ENCODE measurements at regions not wholly inside any gene's neighbourhood (a gene's known extent, or its start where the extent isn't known, plus 50 kb on each side); places are given as distances from the start of the nearest gene placed in this dataset.

DNA sequence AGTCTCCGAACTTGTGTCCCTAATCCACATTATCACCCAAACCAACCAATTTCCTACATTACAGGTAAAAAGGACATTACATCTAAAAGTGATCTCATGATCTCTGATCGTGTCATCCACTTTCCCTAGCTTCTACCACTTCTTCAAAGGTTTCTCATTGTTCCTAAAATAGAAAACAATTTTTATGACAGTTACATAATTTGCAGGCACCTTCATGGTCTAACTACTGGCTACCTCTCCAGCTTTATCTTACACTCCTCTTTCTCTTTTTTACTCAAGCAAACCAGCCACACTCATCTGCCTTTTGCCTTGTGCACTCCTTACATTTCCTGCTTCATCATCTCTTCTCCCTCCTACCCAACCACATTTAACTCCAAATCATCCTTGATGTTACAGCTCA lies 886.7 kb upstream of the SORCS1 start:
- TF ChIP-seq, protein P1, sequence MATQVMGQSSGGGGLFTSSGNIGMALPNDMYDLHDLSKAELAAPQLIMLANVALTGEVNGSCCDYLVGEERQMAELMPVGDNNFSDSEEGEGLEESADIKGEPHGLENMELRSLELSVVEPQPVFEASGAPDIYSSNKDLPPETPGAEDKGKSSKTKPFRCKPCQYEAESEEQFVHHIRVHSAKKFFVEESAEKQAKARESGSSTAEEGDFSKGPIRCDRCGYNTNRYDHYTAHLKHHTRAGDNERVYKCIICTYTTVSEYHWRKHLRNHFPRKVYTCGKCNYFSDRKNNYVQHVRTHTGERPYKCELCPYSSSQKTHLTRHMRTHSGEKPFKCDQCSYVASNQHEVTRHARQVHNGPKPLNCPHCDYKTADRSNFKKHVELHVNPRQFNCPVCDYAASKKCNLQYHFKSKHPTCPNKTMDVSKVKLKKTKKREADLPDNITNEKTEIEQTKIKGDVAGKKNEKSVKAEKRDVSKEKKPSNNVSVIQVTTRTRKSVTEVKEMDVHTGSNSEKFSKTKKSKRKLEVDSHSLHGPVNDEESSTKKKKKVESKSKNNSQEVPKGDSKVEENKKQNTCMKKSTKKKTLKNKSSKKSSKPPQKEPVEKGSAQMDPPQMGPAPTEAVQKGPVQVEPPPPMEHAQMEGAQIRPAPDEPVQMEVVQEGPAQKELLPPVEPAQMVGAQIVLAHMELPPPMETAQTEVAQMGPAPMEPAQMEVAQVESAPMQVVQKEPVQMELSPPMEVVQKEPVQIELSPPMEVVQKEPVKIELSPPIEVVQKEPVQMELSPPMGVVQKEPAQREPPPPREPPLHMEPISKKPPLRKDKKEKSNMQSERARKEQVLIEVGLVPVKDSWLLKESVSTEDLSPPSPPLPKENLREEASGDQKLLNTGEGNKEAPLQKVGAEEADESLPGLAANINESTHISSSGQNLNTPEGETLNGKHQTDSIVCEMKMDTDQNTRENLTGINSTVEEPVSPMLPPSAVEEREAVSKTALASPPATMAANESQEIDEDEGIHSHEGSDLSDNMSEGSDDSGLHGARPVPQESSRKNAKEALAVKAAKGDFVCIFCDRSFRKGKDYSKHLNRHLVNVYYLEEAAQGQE (IDR thresholded peaks at IDR 0.05): no peak
- TF ChIP-seq, protein P2, sequence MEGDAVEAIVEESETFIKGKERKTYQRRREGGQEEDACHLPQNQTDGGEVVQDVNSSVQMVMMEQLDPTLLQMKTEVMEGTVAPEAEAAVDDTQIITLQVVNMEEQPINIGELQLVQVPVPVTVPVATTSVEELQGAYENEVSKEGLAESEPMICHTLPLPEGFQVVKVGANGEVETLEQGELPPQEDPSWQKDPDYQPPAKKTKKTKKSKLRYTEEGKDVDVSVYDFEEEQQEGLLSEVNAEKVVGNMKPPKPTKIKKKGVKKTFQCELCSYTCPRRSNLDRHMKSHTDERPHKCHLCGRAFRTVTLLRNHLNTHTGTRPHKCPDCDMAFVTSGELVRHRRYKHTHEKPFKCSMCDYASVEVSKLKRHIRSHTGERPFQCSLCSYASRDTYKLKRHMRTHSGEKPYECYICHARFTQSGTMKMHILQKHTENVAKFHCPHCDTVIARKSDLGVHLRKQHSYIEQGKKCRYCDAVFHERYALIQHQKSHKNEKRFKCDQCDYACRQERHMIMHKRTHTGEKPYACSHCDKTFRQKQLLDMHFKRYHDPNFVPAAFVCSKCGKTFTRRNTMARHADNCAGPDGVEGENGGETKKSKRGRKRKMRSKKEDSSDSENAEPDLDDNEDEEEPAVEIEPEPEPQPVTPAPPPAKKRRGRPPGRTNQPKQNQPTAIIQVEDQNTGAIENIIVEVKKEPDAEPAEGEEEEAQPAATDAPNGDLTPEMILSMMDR (IDR thresholded peaks at IDR 0.05; ENCODE audit: low read depth, low read length, missing input control): no peak
- TF ChIP-seq, protein P3, sequence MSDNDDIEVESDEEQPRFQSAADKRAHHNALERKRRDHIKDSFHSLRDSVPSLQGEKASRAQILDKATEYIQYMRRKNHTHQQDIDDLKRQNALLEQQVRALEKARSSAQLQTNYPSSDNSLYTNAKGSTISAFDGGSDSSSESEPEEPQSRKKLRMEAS (IDR thresholded peaks at IDR 0.05): no peak
- TF ChIP-seq TAF1 (conservative IDR thresholded peaks at IDR 0.05) (no peak), FOXA1 (IDR thresholded peaks at IDR 0.05) (no peak), SP1 (IDR thresholded peaks at IDR 0.05) (no peak)

Measured in liver (tissue), 3 donors.